Esophagus muscularis mucosa (tissue), 3 donors: ENCODE measurements at regions not wholly inside any gene's neighbourhood (a gene's known extent, or its start where the extent isn't known, plus 50 kb on each side); places are given as distances from the start of the nearest gene placed in this dataset.

Source experiments
- POLR2A ChIP-seq: fragments of 450-650 bp; IDR thresholded peaks from one replicate; pipeline ENCODE4 v1.6.1; 2017; ENCODE audit warnings: antibody characterized with exemption, moderate library complexity, mild to moderate bottlenecking, low read depth
- TF ChIP-seq, protein P1 (sequence below), 3 experiments: fragments of 200-600 bp in 2 of 3; fragments of 450-650 bp in 1 of 3; sonication (generic) in 2 of 3; IDR thresholded peaks; one replicate each; pipeline ENCODE4 v1.5.1; 2017 to 2019; ENCODE audit warnings: antibody characterized with exemption in 3 of 3, mild to moderate bottlenecking in 2 of 3, moderate library complexity in 1 of 3

DNA sequence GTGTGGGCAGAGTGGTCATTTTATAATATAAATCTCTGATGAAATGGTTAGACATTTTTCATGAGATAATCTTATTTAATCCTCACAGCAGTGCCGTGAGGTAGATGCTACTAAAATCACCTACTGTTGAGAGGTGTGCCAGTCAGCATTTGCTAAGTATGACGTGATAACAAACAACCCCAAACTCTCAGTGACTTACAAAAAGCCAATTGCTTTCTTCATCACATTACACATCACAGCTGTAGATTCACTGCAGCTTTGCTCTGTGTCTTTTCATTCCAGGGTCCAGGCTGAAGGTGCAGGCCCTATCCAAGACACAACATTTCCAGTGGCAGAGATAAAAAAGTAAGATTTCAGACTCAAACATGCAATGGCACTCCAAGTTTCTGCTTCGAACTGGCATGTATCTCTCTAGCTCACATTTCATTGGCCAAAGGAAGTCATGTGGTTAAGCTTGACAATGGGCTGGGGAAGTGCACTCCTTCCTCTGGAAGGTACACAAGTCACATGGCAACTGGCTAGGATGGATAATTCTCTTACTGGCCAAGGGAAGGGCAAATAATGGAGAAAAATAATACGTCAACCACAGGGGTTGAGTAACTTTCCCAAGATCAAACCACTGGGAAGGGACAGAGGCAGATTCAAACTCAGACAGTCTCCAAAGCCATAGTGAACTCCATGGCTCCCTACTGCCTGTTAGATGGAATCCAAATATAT, 69.5 kb upstream of the EPB41L1 start:
- TF ChIP-seq, protein P1, sequence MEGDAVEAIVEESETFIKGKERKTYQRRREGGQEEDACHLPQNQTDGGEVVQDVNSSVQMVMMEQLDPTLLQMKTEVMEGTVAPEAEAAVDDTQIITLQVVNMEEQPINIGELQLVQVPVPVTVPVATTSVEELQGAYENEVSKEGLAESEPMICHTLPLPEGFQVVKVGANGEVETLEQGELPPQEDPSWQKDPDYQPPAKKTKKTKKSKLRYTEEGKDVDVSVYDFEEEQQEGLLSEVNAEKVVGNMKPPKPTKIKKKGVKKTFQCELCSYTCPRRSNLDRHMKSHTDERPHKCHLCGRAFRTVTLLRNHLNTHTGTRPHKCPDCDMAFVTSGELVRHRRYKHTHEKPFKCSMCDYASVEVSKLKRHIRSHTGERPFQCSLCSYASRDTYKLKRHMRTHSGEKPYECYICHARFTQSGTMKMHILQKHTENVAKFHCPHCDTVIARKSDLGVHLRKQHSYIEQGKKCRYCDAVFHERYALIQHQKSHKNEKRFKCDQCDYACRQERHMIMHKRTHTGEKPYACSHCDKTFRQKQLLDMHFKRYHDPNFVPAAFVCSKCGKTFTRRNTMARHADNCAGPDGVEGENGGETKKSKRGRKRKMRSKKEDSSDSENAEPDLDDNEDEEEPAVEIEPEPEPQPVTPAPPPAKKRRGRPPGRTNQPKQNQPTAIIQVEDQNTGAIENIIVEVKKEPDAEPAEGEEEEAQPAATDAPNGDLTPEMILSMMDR (IDR thresholded peaks at IDR 0.05) = no peak
- TF ChIP-seq POLR2A = no peak
